Upper lobe of left lung (tissue), 6 donors: ENCODE measurements at regions not wholly inside any gene's neighbourhood (a gene's known extent, or its start where the extent isn't known, plus 50 kb on each side); places are given as distances from the start of the nearest gene placed in this dataset.
"Not testable (repeated sequence)": the region's sequence is repeated elsewhere in the genome, so short reads cannot be mapped to it uniquely, and the experiment has no call there.

ENCODE experiments used
- ATAC-seq, 2 donors: fragments of 200-7000 bp; cut with Tn5 transposase; one replicate each; pipeline ENCODE4 v1.9.1; 2022; ENCODE audit warnings: mild to moderate bottlenecking in 2 of 2, moderate library complexity in 2 of 2; ENCODE audit not compliant: low FRiP score in 2 of 2
- DNase-seq, 2 donors: peaks; one replicate each; pipeline ENCODE4 v3.0.0-alpha.2; 2019 to 2020
- H3K27ac ChIP-seq, 4 donors: fragments of 200-600 bp; sonication (generic); one replicate each; pipeline ENCODE4 v1.5.1; 2016 to 2019
- H3K27me3 ChIP-seq, 4 donors: fragments of 200-600 bp; sonication (generic); one replicate each; pipeline ENCODE4 v1.5.1; 2017 to 2019
- H3K36me3 ChIP-seq, 4 donors: fragments of 200-600 bp; sonication (generic); one replicate each; pipeline ENCODE4 v1.5.1; 2016 to 2019
- H3K4me1 ChIP-seq, 4 donors: fragments of 200-600 bp; sonication (generic); one replicate each; pipeline ENCODE4 v1.5.1; 2018 to 2019
- H3K4me3 ChIP-seq, 4 donors: fragments of 200-600 bp; sonication (generic); one replicate each; pipeline ENCODE4 v1.5.1; 2017 to 2019; ENCODE audit warnings: mild to moderate bottlenecking in 2 of 4, moderate library complexity in 1 of 4
- H3K9me3 ChIP-seq, 4 donors: fragments of 200-600 bp; sonication (generic); one replicate each; pipeline ENCODE4 v1.5.1; 2018 to 2019
- CTCF ChIP-seq, 6 experiments: fragments of 450-650 bp in 4 of 6; fragments of 200-600 bp in 2 of 6; sonication (generic) in 2 of 6; IDR thresholded peaks; one replicate each; pipeline ENCODE4 v1.5.1; 2016 to 2019; ENCODE audit warnings: antibody characterized with exemption in 6 of 6
- EP300 ChIP-seq, 4 donors: sonication (generic); formaldehyde crosslinking; IDR thresholded peaks; one replicate each; pipeline ENCODE4 v1.5.1; 2017; ENCODE audit warnings: antibody characterized with exemption in 4 of 4, control low read depth in 2 of 4
- POLR2A ChIP-seq, 4 donors: fragments of 450-650 bp; IDR thresholded peaks; one replicate each; pipeline ENCODE4 v1.5.1; 2016 to 2017; ENCODE audit warnings: antibody characterized with exemption in 4 of 4, mild to moderate bottlenecking in 2 of 4
- POLR2AphosphoS5 ChIP-seq, 2 donors: sonication (generic); formaldehyde crosslinking; IDR thresholded peaks; one replicate each; pipeline ENCODE4 v1.5.1; 2017; ENCODE audit warnings: antibody characterized with exemption in 2 of 2
- WGBS, 2 donors: methylation state at CpG; one replicate each; pipeline ENCODE4 v1.1.5; 2017 to 2018; 5-methylcytosine and 5-hydroxymethylcytosine counted together
- donor health status: DM: no; HTN: no; CAD: no; lungs with moderate emphysema.
- donor health status: DM: no; HTN: yes; CAD: no; lungs with severe emphysema.

- H3K4me1 ChIP-seq = no peaks in the 10 kb centered on the region
- DNase-seq (no peak), ATAC-seq (no peak)
- H3K9me3 ChIP-seq = no peaks in the 10 kb centered on the region
- no peak overlapping the region for H3K27ac ChIP-seq
- WGBS, 2 donors = 93 to 96% methylated on average over 1 of the region's 1 CpG
- H3K27me3 ChIP-seq = no peaks in the 10 kb centered on the region
- no peak overlapping the region for H3K4me3 ChIP-seq
- TF ChIP-seq POLR2A (IDR thresholded peaks at IDR 0.05) = no peak
- TF ChIP-seq POLR2AphosphoS5 (IDR thresholded peaks at IDR 0.05) = no peak
- TF ChIP-seq EP300 (IDR thresholded peaks at IDR 0.05) = no peak
- no peak for TF ChIP-seq CTCF (IDR thresholded peaks at IDR 0.05)
- no peaks in the 10 kb centered on the region for H3K36me3 ChIP-seq
Measured at GRCh38 chr10:76618641-76619040, 1019.0 kb downstream of the KCNMA1 start.

- Histone ChIP-seq H3K36me3 (no peaks in the 10 kb centered on the region), H3K27me3 (no peaks in the 10 kb centered on the region), H3K27ac (no peak overlapping the region), H3K4me1 (no peaks in the 10 kb centered on the region), H3K4me3 (no peak overlapping the region), H3K9me3 (no peaks in the 10 kb centered on the region)
- WGBS, 2 donors = 92 to 95% methylated on average over 2 of the region's 2 CpGs
- ATAC-seq = no peak
- DNase-seq = no peak
- no peak for TF ChIP-seq POLR2A (IDR thresholded peaks at IDR 0.05)
- no peak for TF ChIP-seq EP300 (IDR thresholded peaks at IDR 0.05)
- TF ChIP-seq POLR2AphosphoS5 (IDR thresholded peaks at IDR 0.05) = no peak
- no peak for TF ChIP-seq CTCF (IDR thresholded peaks at IDR 0.05)
Measured at GRCh38 chr10:76618171-76618570, 1019.4 kb downstream of the KCNMA1 start.

GRCh38 chr10:76616666-76617065 is 1020.9 kb downstream of the KCNMA1 start:
- H3K27ac ChIP-seq, H3K27me3 ChIP-seq, ATAC-seq, DNase-seq, H3K9me3 ChIP-seq, H3K4me1 ChIP-seq, H3K36me3 ChIP-seq, H3K4me3 ChIP-seq: not testable (repeated sequence)

- no peak for ATAC-seq
- WGBS, 2 donors = 75 to 88% methylated on average over 1 of the region's 1 CpG
Measured at GRCh38 chr10:76615049-76615448, 1022.6 kb downstream of the KCNMA1 start.

More at GRCh38 chr10:76615049-76615448, 1022.6 kb downstream of the KCNMA1 start:
- Histone ChIP-seq H3K27ac (no peak overlapping the region), H3K4me3 (no peak overlapping the region), H3K27me3 (no peaks in the 10 kb centered on the region), H3K9me3 (no peaks in the 10 kb centered on the region), H3K36me3 (no peaks in the 10 kb centered on the region), H3K4me1 (no peaks in the 10 kb centered on the region)
- DNase-seq = no peak
- no peak for TF ChIP-seq EP300 (IDR thresholded peaks at IDR 0.05)
- TF ChIP-seq POLR2AphosphoS5 (IDR thresholded peaks at IDR 0.05) = no peak
- no peak for TF ChIP-seq CTCF (IDR thresholded peaks at IDR 0.05)
- no peak for TF ChIP-seq POLR2A (IDR thresholded peaks at IDR 0.05)
